HG03064 (cell line): ENCODE measurements at regions not wholly inside any gene's neighbourhood (a gene's known extent, or its start where the extent isn't known, plus 50 kb on each side); places are given as distances from the start of the nearest gene placed in this dataset.
"Not testable (repeated sequence)": the region's sequence is repeated elsewhere in the genome, so short reads cannot be mapped to it uniquely, and the experiment has no call there.

Experiments
- ATAC-seq: cut with Tn5 transposase; IDR thresholded peaks from one replicate; pipeline ENCODE4 v1.9.1; 2021; ENCODE audit warnings: low read depth; ENCODE audit not compliant: unreplicated experiment

DNA sequence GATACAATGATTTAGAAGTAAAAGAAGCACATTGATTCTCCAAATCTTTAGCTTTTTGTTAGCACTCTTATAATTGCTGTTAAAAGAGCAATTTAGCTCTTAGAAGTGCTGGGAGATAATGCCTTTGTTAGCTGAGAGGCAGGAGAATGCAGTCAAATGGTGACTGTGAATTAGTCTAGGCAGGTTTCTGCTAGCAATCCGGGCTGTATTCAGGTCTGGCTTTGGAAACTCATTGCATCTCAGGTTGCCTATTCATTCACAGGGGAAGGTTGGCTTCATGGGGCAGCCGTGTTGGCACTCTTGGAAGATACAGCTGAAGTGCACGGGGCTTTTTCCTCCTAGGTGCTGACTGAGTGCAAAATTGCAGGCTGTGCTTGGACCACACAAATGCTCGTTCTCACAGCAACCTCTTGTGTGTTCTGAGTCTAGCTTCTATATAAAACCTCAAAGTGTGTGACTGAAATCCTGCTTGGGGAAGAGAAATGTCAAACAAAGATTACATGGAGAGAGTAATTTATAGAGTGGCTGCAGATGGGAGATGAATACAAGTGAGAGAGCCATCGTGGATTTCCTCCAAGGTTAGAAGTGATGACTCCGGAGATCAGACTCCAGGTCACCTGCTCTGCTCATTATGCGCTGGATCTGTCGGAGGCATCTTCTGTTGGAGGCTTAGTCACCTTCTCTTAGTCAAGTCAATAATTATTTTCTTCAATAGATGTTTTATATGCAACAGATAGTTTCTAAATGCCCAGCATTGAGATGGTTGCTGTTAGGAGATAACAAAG lies 167.8 kb downstream of the PMAIP1 start:
- ATAC-seq: no peak

DNA sequence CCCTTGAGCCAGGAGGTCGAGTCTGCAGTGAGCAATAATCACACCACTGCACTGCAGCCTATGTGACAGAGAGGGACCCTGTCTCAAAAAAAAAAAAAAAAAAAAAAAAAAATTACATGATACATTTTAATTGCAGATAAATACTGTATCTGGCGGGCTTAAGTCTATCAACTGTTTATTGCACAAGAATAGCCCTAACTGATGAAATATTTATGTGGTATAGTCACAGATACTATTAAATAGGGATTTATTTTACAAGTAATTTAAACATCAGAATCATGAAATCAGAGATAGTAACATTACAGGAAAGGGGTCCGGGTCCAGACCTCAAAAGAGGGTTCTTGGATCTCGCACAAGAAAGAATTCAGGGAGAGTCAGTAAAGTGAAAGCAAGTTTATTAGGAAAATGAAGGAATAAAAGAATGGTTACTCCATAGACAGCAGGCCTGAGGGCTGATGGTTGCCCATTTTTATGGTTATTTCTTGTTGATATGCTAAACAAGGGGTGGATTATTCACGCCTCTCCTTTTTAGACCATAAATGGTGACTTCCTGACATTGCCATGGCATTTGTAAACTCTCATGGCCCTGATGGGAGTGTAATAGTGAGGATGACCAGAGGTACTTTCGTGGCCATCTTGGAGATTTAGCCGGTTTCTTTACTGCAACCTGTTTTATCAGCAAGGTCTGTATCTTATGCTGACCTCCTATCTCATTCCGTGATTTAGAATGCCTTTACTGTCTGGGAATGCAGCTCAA lies 166.6 kb downstream of the PMAIP1 start:
- ATAC-seq: no peak

DNA sequence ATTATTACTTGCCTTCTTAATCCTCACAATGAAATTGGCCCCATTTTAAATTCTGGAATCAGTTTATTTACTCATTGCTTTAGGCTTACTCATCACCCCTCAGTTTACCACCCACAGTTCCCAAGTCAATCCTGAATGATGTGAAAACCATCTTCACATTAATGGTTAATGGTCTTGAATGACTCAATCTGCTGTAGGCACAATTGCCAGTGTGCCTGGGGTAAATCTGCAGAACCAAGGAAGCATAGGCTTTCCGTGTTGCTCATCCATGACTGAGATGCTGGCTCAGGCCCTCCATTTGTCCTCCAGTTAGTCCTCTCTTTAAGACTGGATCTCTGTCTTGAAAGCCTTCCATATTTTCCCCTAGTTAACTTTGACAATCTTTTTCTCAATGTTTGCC lies 164.5 kb downstream of the PMAIP1 start:
- ATAC-seq: no peak

DNA sequence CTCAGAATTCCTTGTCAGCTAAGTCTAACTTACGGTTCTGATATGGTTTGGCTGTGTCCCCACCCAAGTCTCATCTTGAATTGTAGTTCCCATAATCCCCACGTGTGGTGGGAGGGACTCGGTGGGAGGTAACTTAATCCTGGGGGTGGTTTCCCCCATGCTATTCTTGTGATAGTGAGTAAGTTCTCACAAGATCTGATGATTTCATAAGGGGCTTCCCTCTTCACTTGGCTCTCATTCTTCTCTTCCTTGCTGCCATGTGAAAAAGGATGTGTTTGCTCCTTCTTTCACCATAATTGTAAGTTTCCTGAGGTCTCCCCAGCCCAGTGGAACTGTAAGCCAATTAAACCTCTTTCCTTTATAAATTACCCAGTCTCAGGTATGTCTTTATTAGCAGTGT lies 163.0 kb downstream of the PMAIP1 start:
- not testable (repeated sequence) for ATAC-seq

DNA sequence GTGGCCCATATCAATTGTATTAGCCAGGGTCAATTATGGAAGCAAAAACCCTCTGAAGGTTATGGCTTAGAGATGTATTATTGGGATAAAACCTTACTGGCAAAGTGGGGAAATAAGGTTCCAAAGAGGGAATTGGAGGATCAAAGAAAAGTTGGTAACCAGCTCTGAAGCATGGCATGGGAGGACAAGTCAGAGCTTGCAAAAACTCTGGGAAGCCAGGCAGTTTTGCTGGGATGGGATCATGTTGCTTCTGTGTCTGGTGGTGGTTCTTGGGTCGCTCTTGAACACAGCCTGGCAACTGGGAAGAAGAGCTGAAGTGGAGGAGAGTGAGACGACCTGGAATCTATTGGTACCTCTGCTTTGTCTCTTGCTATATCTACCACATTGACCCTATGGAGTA lies 162.6 kb downstream of the PMAIP1 start:
- ATAC-seq: no peak

DNA sequence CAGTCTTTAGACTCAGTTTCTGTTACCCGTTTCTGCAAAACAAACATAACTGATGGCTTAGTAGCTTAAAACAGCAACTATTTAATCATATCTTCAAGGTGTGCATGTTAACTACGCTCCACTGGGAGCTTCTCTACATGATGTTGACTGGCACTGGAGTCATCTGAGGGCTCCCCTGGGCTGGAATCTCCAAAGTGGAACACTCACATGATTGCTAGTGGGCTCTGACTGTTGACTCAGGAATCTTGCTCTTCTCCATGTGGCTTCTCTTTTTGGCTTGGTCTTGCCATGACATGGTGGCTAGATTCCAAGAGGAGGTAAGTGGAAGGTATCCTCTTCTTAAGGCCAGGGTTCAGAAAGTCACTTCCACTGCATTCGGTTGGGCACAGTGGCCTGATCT lies 160.8 kb downstream of the PMAIP1 start:
- no peak for ATAC-seq

DNA sequence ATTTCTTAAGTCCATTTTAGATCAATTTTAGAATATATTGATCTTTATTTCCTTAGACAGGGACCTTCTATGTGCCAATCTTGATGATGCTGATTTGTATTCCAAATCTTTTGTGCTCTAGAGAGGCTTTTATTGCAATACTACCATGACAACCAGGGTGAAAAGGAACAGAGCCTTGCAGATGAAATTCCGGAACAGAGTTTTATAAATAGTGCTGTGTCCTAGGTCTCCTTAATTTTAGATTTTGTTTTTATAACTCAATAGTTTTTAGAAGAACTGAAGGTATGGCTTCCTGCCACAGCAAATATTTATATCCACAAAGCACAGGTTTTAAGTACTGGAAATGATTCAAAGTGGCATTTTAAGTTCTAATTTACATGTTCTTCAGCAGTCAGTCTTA lies 160.2 kb downstream of the PMAIP1 start:
- ATAC-seq: no peak

DNA sequence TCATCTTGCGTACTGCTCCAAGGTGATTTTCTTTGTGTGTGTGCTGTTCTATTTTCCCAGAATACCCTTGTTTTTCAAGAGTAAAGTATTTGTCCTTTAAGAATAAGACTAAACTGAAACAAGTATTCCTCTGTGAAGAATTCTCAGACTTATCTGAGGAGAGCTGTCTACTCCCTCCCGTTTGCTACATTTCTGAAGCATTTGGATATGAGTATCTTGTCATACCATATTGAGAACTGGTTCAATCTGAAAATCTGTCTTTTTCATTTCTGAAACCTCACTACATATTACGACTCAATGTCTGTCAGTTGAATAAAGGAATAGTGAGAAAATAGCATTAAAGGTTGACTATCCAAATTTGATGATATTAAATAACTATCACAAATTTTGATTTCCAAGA lies 159.4 kb downstream of the PMAIP1 start:
- ATAC-seq: no peak

DNA sequence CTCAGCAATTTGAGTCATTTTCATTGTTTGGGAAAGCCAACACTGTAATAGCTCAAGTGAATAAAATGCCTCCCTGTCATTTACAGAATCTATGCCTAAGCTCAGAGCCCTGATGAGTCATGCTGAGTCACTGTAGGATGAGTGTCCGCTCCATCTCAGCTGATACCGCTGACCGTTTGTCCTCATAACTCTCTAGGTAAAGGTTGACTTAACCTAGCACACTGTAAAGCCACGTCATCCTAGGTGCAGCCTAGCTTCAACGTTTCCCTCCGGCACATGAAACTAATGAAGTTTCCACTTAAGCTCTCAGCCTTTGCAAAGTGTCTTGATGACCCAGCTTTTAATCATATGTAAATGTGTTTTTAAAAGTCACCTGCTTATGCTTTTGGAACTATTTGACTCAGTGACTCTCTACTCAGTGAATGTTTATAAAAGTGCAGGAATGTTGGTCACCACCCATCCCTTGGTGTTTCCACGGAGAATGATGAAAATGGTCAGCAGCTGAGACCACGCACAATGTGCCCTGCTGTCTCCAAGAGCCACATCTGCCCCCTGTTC lies 154.0 kb downstream of the PMAIP1 start:
- ATAC-seq: no peak

DNA sequence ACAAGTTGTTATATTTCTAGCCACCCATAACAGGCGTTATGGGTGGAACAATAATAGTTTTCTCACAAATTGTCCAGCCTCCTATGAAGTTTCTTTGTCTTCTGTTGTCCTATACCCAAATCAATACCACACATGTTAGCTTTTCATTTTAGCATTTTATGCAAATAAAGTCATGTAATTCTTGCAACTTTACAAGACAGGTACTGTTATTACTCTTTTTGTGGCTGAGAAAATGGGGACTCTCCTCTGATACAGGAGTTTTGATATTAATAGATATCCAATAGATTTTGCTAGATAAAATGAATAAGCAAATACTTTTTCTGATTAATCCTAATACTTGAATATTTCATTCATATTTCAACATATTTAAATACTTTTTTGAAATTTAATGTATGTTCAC lies 151.0 kb downstream of the PMAIP1 start:
- ATAC-seq: no peak

DNA sequence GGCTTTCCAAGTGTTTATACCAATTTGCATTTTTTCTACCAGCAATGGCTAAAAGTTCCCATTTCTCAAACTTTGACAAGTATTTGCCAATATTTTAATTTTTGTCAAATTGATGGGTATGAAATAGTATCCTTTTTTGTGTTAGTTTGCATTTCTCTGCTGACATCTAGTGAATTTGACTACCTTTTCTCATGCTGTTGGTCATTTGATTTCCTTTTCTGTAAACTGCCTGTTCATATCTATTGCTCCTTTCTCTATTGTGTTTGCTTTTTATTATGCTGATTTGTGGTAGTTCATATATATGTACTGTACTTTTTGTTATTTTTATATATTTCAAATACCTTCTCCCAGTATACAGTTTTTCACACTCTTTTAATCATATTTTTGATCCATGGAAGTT lies 149.4 kb downstream of the PMAIP1 start:
- ATAC-seq: no peak

DNA sequence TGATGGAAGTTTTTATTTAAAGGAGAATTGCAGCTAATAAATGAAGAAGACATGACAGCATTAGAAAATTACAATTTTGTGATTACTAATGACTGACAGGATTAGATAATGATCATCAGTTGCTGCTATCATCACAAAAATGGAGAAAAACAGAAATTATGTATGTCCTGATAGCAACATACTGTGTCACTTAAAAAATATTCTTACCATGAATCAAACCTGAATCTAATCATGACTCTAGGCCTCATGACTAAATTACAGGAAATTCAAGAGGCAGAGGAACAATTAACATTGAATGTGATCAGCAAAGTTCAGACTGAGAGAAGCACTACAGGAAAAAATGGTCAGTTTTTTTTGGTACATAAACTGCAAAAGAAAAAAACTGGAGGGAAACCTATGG lies 147.8 kb downstream of the PMAIP1 start:
- no peak for ATAC-seq

DNA sequence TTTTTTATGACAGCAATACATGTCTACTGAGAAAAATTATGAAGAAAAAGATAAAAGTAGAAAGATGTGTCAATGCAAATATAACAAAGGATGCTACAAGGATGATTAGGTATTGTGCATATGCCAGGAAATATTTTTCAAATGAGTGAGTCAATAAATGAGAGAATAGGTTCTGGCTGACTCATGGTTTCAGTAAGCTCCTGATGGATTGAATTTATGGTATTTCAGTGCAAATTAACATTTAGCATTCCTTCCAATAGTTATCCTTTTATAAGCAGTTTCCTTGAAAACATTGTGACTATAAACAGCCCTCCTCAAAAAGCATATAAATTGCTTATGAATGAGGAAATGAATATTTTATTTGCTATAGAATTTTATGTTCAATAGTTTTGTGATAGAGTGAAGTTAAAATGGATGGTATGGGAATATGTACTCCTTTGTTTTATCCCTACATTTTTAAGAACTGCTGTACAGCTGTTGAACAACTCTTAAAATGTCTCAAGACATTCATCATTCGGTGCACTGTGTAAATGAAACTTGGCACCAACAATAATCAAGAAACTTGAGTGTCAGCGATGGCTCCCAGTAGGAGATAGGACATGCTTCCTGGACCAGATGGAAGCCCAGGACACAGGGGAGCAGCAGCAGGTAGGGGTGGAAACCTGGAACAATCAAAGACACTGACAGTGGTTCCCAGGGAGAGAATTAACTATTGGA lies 144.7 kb downstream of the PMAIP1 start:
- ATAC-seq: no peak

DNA sequence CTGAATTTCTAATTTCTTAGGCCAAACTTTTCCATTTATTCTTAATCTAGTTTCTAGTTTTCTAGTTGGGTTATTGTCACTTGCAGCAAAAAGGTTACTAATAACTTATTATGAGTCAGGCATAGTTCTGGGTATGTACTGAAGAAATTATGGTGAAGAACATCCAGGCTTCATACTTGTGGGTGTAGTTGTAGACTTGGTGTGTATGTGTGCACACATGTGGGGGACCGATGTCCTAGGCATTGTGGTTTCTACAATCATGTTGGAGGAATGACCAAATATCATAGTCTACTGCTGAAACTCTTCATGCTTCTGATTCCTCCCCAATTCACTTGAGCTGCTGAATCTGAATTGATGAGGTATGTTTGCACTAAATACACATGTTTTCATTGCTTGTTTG lies 141.2 kb downstream of the PMAIP1 start:
- ATAC-seq: no peak

DNA sequence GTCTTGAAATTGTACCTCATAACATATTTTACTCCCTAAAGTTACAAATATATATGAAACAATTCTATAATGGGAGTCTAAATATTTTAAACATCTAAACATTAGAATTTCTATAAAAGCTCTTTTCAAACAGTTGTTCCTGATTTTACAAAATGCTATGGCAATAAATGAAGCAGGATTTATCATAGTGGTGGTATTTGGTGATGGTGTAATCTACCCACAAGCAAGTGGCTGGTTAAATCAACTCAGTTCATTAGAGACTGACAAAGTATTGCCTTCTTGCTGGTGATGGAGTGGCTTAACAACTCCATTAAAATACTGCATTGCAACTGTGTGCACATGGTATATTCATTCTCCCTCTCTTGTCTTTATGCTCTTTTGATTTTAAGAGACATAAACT lies 138.9 kb downstream of the PMAIP1 start:
- ATAC-seq: no peak

DNA sequence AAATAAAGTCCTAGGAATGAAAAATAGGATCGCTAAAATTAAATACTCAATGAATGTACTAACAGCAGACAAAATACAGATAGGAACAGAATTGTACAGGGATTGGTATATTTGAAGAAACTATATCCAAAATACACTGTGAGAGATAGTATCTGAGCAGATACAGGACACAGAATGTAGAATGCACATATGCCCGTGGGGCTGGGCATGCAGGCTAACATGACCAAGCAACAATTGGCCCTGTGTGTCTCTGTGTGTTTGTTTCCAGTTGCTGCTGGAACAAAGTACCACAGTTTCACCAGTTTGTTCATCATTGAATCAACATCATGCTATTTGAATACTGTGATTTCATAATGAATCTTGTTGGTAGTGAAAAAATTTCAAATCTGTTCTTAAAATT lies 127.6 kb downstream of the PMAIP1 start:
- ATAC-seq: no peak

DNA sequence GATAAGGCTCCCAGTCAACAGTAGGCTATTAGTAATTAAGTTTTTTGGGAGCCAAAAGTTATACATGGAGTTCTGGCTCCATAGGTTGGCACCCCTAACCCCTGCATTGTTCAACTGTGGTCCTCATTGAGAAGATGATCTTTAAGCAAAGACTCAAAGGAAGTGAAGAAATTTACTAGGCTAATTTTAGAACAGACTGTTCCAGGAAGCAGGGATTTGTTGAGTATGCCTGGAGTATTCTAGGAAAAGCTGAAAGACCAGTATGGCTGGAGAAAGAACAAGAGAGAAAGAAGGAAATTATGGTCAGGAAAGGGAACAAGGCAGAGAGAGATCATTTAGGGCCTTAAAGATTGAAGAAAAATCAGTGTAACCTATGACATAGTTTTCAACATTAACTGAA lies 125.1 kb downstream of the PMAIP1 start:
- no peak for ATAC-seq

DNA sequence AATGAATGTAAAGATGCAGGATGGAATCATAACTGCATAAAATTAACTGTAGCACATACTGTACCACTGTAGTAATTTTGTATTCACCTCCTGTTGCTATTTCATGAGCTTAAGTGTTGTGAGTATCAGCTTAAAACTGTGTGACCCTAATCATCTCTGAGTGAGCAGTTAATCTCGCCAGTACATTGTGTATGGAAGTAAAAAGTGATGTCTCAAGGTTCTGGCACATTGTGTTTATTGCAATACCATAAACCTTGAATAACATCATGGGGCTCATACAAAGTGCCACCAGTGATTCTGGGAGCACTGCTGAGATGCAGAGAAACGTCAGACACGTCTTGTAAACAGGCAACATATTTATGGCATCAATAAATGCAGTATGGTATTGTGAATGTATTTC lies 124.5 kb downstream of the PMAIP1 start:
- no peak for ATAC-seq

DNA sequence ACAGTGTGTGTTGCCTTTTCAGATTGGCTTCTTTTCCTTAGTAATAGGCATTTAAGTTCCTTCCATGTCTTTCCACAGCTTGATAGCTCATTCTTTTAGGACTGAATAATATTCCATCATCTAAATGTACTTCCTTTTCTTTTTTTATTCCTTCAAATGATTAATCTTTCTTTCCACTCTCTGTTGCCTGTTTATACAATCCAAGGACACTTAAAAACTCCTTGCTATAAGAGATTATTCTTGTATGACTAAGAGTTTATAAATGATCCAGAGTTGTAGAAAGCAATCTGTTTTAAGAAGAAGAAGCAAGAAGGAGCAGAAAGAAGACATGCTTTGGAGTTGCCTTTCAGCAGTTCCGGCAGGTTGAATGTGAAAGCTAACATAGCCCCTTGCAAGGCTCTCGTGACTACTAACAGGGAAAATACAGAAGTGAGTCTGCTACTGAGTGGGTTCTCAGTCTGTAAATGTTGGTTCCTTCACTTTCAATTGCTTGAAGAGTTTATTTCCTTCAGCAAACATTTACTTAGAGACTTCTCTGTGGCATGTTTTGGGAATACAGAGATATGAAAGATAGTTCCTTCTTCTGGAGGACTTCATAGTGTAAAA lies 123.0 kb downstream of the PMAIP1 start:
- ATAC-seq: no peak

DNA sequence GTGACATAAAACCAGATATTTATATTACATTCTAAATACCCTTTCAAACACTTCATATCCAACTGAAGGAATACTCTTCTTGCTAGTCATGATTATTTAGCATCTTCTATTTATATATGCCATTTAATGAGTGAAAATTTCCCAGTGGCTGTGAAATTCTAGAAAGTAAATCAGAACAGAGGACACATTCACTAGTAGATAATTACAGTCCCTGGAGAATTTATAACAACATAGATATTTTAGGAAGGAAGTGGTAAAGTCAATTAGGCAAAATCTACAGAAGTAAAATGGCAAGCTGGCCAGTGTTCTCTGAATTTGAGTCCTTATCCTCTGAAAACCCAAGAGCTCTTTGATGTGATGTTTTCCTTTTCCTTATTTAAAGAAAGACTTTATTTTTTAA lies 121.8 kb downstream of the PMAIP1 start:
- no peak for ATAC-seq
